GM12874 (cell line): ENCODE measurements at regions not wholly inside any gene's neighbourhood (a gene's known extent, or its start where the extent isn't known, plus 50 kb on each side); places are given as distances from the start of the nearest gene placed in this dataset.

ENCODE experiments used
- TF ChIP-seq, protein P1 (sequence below): IDR thresholded peaks from 2 replicates; pipeline ENCODE4 v1.5.1; 2011; ENCODE audit warnings: low read depth, mild to moderate bottlenecking, control low read depth, low read length, moderate library complexity; ENCODE audit not compliant: insufficient read depth

- TF ChIP-seq, protein P1, sequence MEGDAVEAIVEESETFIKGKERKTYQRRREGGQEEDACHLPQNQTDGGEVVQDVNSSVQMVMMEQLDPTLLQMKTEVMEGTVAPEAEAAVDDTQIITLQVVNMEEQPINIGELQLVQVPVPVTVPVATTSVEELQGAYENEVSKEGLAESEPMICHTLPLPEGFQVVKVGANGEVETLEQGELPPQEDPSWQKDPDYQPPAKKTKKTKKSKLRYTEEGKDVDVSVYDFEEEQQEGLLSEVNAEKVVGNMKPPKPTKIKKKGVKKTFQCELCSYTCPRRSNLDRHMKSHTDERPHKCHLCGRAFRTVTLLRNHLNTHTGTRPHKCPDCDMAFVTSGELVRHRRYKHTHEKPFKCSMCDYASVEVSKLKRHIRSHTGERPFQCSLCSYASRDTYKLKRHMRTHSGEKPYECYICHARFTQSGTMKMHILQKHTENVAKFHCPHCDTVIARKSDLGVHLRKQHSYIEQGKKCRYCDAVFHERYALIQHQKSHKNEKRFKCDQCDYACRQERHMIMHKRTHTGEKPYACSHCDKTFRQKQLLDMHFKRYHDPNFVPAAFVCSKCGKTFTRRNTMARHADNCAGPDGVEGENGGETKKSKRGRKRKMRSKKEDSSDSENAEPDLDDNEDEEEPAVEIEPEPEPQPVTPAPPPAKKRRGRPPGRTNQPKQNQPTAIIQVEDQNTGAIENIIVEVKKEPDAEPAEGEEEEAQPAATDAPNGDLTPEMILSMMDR, result no peak
Observed at GRCh38 chr12:58161773-58162172, 220.4 kb downstream of the ATP23 start.

GRCh38 chr12:58163021-58163420, 221.7 kb downstream of the ATP23 start:
- TF ChIP-seq, protein P1, result no peak

GRCh38 chr12:58166643-58167042, 225.3 kb downstream of the ATP23 start:
- TF ChIP-seq, protein P1, result no peak

DNA sequence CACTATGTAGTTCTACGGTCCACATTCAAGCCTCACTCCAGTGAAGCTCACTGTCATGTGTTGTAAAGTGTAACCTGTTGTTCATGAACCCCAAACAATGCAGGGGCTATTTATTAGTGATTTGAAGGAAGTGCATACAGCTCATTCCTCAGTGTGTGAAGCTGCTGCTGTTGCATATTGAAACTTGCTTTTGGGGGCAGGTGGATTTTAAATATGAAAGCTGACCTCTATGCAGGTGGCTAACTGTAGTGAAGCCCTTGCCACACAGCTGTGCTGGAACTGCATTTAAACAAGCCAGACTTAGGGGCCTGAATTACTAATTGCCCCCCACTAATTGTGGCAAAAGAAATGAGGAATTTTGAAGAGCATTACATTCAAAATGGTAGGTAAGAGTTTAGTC, 226.3 kb downstream of the ATP23 start:
- TF ChIP-seq, protein P1, result no peak

DNA sequence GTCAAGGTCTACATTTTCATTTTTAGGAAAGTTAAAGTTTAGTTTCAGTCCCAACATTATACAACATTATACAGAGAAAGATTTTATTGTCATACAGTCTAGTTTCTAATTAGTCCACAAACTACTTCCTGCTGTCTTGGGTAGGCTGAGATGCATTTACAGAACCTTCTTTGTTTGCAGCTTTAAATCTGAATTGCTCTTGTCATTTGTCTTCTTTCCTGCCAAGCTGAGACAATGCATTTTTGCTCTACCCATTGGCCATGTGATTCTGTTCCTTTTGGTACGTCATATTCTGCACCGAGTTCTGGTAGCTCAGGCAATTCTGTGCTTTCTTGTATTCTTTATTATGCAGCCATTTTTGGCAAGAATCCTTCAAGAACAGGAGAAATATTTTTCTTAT, 228.5 kb downstream of the ATP23 start:
- TF ChIP-seq, protein P1, result no peak

DNA sequence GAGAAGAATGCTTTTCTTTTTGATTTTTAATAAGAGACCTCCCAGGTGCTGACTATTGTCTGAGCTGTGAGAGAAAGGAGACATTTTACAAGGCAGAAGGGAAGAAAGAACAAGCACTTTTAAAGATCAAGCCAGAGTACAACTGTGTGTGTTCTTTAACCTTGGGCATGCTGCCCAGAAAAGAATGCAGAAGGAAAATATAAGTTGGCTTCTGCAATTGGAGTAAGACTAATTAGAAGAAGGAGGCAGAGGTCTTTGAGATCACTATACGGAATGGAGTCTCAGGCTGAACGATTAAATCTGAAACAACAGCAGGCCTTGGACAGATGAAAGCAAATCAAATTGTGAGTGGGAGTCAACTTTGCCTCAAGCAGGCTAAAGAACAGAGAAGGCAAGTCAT, 230.5 kb downstream of the ATP23 start:
- TF ChIP-seq, protein P1, result no peak

GRCh38 chr12:58172433-58173073, 231.2 kb downstream of the ATP23 start:
- TF ChIP-seq, protein P1, result no peak
